Fibroblast of skin of abdomen (primary cell): ENCODE measurements at regions not wholly inside any gene's neighbourhood (a gene's known extent, or its start where the extent isn't known, plus 50 kb on each side); places are given as distances from the start of the nearest gene placed in this dataset.
"Not testable (repeated sequence)": the region's sequence is repeated elsewhere in the genome, so short reads cannot be mapped to it uniquely, and the experiment has no call there.

Experiments
- DNase-seq: peaks from one replicate; pipeline ENCODE4 v3.0.0-alpha.2; 2013

DNA sequence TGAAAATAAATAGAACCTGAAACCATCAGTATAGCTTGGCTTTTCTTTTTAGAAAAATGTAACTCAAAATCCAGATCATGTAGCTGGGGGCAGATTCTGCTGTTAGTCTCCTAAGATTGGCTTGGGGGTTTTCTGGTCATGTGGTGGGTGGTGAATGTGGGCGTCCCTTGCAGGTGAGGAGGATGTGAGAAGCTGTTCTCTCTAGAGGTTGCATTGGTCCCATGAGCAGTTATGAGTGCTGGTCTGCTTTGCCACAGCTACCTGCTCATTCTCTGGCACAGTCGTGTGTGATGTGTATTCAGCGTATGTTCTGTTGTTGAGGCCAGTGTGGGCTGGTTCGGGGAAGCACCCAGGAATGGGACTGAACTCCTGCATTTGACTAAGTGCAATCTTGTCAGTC is 466.8 kb downstream of the DIRAS2 start:
- no peak for DNase-seq

DNA sequence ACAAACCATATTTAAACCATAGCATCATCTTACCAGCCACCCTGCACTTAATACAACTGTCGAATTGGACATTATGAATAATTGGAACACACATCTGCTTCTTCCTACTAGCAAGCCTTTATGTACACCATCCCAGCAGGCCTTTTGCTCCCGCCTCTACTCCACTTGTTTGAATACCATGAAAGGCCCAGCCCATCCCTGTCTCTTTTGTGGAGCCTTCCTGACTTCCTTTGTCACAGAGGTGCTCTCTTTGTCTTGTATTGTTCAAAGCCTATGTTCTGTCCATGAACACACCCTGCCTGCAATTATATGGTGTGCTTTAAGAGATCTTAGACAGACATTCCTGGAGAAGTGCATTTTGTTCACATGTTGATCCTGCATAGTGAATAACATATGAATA is 465.7 kb downstream of the DIRAS2 start:
- DNase-seq = no peak

DNA sequence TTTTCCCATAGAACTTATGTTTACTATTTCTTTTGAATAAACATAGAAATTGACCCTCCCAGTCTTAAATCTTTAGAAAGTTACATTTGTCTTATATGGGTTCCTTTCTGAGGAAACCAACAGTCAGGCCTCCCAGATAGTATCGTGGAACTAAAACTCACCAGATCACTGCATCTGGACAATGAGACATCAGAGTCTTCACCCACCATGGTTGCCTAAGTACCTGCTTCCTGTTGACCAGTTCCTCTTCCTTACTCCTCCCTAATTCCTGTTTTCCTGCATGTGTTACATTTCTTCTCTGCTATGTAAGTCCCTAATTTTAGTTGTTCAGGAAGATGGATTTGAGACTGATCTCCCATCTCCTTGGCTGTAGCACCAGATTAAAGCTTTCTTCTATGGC is 462.2 kb downstream of the DIRAS2 start:
- DNase-seq = no peak

DNA sequence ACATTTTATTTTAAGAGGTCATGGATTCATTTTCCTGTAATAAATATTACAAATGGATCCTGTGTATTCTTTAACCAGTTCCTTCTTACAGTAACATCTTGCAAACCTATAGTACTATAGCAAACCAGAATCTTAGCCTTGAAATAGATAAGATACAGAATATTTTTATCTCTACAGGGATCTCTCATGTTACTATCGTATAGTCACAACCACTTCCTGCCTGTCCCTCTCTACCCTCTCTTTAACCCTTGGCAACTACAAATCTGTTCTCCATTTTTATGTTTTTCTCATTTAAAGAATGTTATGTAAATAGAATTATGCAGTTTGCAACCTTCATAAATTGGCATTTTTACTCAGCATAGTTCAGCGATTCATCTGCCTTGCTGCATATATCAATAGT is 454.0 kb downstream of the DIRAS2 start:
- DNase-seq = no peak

DNA sequence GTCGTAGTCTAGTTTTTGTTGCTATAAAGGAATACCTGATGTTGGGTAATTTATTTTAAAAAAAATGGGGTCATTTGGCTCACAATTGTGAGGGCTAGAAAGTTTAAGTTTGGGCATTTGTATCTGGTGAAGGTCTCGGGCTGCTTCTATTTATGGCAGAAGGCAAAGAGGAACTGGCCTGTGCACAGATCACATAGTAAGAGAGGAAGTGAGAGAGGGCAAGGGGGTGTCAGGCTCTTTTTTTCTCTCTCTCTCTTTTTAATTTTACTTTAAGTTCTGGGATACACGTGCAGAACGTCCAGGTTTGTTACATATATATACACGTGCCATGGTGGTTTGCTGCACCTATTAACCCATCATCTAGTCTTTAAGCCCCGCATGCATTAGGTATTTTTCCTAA is 453.3 kb downstream of the DIRAS2 start:
- no peak for DNase-seq

DNA sequence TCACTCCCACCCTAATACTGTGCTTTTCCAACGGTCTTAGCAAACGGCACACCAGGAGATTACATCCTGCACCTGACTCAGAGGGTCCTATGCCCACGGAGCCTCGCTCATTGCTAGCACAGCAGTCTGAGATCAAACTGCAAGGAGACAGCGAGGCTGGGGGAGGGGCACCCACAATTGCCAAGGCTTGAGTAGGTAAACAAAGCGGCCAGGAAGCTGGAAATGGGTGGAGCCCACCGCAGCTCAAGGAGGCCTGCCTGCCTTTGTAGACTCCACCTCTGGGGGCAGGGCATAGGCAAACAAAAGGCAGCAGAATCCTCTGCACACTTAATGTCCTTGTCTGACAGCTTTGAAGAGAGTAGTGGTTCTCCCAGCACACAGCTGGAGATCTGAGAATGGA is 450.2 kb downstream of the DIRAS2 start:
- DNase-seq = not testable (repeated sequence)

DNA sequence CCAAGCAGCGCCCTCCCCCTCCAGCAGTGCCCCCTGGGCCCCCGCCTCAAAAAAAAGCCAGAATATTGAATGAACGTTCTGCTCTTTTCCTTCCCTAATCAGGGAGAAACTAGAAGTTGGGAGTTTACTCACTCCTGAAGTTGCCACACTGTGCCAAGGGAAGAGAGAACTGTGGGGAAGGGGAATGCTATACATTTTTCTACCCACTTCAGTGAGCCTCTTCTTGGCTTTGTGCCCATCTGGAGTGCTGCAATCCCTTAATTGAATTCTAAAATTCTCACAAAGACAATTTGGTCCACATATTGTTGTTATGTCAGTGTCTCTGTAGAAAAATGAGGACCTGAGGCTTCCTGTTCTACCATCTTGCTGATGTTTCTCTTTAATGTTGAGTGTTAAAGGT is 443.7 kb downstream of the DIRAS2 start:
- no peak for DNase-seq

DNA sequence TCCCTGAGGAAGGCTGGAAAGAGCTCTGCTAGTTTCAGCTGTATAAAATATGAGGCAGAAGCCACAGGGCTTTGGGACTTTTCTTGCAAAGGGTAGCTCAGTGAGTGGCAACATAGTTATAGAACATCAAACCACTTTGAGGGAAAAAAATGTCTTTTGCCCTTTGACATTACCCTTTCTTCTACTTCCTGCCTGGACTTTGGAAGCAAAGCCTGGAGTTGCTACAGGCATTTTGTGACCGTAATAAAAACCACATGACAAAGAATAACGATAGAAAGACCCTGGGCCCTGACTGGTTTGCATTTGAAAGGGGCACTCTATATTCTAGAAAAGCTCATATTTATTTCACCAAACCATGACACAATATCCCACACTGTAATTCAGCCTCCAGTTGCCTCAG is 440.9 kb downstream of the DIRAS2 start:
- no peak for DNase-seq

DNA sequence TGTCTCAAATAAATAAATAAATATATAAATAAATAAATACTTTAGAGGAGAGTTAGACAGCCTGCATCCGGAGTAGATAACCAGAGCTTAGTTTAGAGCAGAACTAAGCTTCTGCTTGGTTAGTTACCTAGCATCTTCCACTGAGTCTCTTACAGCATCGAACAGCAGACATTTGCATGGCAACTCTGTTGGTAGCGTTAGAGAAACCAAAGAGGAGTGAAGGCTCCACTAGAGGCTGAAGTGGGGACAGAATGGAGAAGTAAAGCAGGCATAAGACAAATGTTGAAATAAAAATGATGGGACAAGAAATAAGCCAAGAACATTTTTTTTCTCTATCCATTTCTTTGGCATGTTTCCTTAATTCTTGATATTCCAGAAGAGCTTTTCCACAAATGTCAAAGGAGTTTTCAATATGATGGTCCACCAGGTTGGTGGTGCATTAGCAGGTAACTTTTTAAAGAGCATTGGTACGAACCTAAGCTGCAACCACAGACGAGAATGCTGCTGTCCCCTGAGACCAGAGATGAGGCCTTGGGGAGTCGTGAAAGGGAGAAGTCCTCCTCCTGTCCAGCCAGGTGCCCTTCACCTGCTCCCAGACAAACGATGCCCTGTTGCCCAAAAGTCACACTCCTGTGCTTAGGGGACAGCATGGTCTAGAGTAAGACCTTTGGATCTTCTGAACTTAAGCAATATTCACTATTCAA is 438.3 kb downstream of the DIRAS2 start:
- DNase-seq = no peak

DNA sequence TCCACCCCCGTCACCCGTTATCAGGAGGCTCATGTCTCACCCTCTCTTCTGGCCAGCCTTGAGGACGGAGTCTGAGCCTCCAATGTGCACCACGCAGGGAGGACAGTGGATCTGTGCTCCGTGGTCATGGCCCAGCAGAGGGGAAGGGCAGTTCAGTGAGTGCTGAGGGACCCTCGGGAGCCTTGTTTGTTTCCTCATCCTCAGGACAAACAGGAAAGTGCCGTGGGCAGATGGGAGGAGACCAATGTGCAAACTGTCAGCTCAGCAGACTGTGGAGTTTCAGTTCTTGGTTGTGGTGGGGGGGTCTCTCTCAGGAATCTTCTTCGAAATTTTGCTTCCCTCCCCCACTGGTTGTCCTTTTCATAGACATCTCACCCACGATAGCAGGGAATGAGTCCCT is 429.6 kb downstream of the DIRAS2 start:
- DNase-seq = not testable (repeated sequence)

DNA sequence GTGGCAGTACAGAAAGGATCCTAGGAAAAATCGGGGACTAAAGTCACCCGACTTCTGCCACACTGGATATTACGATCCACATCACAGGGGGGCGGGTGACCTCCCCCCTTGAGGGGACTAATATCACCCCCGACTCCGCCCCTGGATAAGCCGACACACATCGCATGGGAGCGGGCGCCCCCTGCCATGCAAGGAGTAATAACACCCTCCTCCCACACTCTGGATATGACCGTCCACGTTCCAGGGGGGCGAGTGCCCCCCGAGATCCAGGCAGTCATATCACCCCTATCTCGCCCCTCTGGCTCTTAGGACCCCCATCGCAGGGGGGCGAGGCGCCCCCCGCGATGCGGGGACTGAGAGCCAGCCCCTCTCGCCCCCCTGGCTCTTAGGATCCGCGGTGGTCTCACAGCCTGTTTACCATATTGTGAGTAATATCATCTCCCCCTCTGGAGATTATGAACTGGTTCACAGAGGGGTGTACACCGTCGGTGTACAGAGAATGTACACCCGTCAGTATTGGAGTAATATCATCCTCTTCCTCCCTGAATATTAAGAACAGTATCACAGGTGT is 423.0 kb downstream of the DIRAS2 start:
- DNase-seq = peak; percentile 1

DNA sequence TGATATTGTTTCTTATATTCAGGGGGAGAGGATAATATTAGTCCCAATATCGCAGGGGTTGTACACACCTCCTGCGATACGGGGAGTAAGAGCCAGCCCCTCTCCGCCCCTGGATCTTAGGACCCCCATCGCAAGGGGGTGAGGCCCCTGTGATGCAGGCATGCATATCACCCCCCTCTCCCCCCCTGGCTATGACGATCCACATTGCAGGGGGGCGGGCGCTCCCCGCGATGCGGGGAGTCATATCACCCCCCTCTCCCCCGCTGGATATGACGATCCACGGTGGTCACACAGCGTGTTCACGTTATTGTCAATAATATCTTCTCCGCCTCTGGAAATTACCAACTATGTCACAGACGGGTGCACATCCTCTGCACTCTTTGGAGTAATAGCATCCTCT is 420.7 kb downstream of the DIRAS2 start:
- DNase-seq = not testable (repeated sequence)

DNA sequence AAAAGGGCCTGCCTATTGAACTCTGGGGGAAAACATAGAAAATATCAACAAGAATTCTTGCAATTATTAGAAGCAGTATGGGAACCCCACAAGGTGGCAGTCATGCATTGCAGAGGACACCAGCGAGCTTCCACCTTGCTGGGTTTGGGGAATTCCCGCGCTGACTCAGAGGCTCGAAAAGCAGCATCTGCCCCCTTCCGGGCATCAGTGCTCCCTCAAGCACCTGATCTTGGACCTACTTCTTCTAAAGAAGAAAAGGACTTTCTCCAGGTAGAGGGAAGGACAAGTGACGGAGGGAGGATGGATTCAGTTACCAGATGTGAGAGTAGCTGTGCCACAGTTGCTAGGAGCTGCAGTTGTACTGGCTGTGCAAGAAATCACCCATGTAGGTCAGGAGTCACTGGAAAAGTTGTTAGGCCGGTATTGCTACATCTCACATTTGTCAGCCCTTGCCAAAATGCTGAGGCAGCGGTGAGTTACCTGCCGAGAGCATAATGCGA is 415.7 kb downstream of the DIRAS2 start:
- DNase-seq = peak; percentile 41

DNA sequence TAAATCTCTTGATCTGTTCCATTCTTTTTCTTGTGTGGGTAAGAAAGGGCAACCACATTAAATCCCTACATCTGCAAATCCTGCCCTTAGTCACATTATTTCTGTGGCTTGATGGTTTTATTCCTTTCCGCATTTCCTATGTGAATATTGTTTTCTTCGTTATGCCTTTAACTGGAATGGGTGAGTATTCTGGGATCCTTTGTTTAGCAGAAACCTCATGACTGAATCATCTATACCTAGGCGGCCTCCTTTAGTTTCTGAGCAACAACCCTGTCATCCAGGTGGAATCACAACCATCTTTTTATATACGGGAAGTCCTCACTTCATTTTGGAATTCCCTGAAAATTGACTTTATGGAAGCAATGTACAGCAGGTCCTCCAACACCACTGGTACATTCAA is 409.5 kb downstream of the DIRAS2 start:
- not testable (repeated sequence) for DNase-seq

DNA sequence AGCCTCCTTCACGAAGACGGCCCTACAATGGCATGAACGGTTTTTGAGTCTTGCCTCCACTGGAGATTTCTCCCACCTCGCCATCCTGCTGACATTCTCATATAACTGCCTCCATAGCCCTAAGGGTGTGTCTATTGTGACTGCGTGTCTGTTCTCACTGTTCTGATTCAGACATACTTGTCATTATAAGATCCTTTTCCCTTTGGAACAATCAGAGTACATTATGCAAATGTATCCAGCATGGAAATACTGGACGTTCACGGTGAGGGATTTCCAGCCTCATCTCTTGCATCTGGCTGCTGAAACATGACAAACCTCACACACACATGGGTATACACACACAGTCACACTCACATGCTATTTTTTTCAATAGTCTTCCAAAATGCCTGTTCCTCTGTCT is 402.1 kb downstream of the DIRAS2 start:
- DNase-seq = no peak

DNA sequence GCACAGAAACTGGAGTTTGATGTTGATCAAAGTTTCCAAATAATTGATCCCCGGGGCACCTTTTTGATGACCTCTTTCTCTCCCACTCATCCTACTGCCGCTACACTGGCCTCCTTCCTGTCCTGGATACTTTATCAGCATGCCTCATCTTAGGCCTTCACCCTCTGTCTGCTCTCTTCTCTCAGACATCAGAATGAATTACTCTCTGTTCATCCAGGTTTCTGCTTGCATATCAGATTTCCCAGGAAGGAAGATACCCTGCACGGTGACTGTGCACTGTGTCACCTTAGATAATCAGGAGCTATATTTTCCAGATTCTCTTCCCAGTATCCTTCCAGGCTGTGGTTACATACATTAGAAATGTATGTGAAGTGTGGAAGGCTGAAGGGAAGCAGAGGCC is 397.0 kb downstream of the DIRAS2 start:
- DNase-seq = no peak

DNA sequence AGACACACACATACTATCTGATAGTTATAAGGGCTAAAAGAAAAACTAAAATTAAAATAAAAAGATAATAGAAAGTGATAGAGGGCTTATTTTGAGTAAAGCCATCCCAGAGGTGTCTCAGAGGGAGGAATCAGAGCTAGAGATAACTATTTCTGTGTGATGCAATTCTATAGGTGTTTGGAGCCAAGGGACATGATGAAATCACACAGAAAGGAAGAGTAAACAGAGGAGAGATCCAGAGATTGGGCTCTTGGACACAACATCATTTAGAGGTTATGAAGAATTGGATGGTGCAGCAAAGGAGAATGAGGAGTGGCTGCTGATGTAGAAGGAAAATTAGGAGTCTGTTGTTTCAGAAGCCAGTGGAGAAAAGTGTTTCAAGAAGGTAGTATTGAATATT is 393.5 kb downstream of the DIRAS2 start:
- DNase-seq = no peak

DNA sequence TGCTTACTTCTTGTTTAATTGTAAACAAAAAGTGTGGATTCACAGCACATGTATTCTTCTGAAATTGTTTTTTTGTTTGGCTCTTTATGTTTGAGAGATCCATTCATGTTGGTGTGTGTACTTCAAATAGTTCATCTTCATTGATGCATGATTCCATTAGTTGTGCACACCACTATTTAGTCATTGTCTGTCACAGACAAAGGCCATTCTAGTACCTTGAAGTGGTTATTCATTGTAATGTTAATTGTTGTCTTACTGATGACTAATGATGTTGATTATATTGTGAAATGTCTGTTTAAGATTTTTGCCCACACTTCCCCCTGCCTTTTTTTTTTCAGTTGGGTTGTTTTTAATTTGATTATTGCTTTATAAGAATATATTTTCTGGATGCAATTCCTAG is 391.3 kb downstream of the DIRAS2 start:
- no peak for DNase-seq

DNA sequence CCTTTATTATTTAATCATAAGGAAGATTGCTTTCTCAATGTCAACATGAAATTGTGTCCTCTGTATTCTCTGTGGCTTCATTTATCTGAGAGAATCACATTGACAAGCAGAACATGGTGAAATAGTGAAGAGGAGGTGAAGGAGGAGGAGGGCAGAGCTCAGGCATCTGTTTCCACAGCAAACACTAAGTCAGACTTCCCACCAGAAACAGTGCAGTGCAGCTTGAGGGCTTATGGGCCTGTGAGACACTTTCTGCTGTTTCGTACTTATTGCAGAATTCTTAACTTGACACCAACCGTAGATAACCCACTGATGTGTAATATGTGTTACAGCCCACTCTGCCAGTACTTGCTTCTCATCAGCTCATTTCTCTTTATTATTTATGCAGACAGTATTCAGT is 386.3 kb downstream of the DIRAS2 start:
- DNase-seq = no peak

DNA sequence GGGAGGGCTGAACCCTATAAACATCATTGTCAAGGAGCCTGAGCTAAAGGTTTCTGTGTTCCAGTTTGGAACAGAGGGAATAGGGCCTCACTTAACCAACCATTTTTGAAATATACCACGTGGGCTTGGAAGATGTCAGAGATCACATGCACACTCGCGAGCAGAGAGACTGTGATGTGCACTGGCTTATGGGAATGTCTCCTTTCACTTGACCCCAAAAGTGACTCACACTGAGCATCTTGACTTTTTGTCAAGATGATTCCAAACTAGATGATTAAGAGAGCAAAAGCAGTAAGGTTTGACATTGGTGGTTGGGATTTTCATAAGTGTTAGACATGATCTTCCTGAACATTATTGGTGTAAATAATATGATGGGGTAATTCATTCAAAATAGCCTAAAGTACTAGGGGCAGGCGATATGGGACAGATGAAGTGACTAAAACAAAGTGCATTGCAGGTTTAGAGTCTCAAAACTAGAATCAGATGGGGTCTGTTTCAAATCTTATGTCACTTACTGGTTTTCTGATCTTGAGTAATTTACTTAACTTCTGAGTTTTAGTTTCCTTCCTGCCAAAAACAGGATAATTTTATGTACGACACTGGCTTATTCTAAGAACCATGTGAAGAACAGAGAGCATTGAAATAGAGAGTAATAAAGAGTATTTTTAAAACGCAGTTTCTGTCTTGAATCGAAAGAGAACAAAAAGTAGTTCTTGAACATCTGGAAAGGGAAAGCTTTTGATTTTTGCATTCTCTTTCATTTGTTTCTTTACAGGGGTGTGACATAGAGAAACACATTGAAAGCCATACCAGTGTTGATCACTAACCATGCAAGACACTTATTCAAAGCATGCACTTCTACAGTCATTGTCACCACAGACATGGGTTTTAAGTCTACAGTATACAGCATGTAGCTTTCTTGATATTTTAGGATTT is 383.0 kb downstream of the DIRAS2 start:
- DNase-seq = no peak

DNA sequence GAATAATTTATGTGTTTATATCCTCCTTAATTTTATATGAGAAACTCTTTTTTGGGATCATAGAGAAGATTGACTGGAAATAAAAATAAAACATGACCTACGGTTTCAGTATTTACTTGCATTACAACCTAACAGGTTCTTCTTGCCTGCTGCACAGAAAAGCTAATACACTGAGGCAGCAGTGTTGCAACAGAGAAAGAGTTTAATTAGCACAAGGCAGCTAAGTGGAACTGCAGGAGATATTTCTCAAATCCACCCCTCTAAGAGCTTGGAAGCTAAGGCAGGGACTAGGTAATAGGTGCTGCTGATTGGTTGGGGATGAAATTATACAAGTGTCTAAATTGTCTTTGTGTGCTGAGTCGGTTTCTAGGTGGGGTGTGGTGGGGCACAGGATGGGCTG is 380.9 kb downstream of the DIRAS2 start:
- no peak for DNase-seq

DNA sequence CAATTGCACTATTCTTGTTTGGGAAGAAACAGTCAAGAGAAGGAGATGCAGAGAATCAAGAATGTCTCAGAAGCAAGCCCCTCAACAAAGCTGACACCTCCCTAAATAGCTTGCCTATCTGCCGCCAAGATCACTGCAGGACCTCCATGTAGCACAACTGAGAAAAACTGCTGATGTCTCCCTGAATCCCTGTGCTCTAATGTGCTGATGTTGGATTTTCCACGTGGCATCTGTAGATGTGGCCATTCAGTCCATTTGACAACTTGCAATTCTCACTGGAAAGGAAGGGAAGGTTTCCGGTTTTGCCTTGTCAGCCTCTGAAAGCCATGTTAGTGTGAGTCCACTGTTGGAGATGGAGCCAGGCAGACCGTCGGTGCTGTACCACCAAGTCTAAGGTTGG is 374.0 kb downstream of the DIRAS2 start:
- DNase-seq = no peak

DNA sequence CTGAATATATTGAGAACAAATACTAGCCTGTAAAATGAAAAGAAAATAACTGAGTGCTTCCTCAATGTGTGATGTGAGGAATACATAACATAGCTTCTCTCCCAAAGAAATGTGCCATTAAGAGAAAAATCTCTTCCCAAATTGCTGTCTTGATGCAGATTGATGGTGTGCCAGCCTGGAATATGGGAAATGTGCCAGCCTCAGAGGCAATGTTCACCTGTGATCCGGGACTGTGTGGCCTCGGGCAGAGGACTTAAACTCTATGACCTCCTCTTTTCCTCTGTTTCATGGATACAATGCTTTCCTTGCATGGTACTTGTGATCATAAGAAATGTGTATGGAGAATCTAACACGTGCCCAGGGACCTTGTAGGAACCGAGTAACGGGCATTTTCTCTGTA is 370.9 kb downstream of the DIRAS2 start:
- no peak for DNase-seq

DNA sequence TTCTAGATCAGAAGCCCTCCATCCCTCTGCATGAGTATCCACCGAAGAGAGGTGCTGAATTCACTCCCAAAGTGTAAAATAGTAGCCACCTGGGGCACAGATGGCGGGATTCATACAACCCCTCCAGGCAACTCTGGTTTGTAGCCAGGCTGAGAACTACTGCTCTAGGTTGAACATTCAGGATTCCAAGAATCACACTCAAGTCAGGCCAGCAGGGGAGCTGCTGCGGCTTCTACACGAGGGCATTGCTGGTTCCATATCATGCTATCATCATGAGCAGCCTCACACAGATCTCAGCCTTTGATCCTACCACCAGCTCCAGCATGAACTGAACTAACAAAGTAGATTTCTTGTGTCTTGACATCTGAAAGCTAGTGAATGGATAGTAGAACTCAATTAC is 367.9 kb downstream of the DIRAS2 start:
- DNase-seq = no peak
